HFFc6 (cell line): ENCODE measurements at regions not wholly inside any gene's neighbourhood (a gene's known extent, or its start where the extent isn't known, plus 50 kb on each side); places are given as distances from the start of the nearest gene placed in this dataset.

Source experiments
- DNase-seq: peaks from one replicate; pipeline ENCODE4 v3.0.0-alpha.2; 2018
- H3K27ac Mint-ChIP-seq: 2 replicates; pipeline ENCODE4 v1.8.0; 2020; ENCODE audit warnings: mild to moderate bottlenecking, mixed read lengths
- H3K27me3 Mint-ChIP-seq: 2 replicates; pipeline ENCODE4 v1.8.0; 2021; ENCODE audit warnings: mild to moderate bottlenecking, moderate library complexity, mixed read lengths; ENCODE audit not compliant: insufficient read depth
- H3K36me3 Mint-ChIP-seq: 2 replicates; pipeline ENCODE4 v1.8.0; 2021; ENCODE audit warnings: low read depth, mixed read lengths
- H3K4me1 Mint-ChIP-seq: 2 replicates; pipeline ENCODE4 v1.8.0; 2020; ENCODE audit warnings: low read depth, mixed read lengths
- H3K4me3 Mint-ChIP-seq: 2 replicates; pipeline ENCODE4 v1.8.0; 2020; ENCODE audit warnings: mild to moderate bottlenecking, moderate library complexity, mixed read lengths
- H3K9me3 Mint-ChIP-seq: 2 replicates; pipeline ENCODE4 v1.8.0; 2020; ENCODE audit warnings: mild to moderate bottlenecking, mixed read lengths
- CTCF ChIP-seq: fragments of 200-600 bp; sonication (generic); IDR thresholded peaks from 2 replicates; pipeline ENCODE4 v1.5.0; 2021; ENCODE audit warnings: antibody characterized with exemption, mild to moderate bottlenecking

DNA sequence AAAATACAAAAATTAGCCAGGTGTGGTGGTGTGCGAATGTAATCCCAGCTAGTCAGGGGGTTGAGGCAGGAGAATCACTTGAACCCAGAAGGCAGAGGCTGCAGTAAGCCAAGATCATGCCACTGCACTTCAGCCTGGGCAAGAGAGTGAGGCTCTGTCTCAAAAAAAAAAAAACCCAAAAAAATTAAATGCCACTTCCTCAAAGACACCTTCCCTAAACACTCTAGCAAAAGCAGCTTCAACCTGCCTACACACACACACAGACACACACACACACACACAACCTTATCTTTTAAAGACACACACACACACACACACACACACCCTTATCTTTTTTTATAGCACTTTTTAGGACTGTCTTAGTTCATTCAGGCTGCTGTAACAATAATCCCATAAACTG, 201.7 kb upstream of the PSMD7 start:
- H3K27me3 Mint-ChIP-seq: no peaks in the 10 kb centered on the region
- no peak overlapping the region for H3K27ac Mint-ChIP-seq
- no peaks in the 10 kb centered on the region for H3K36me3 Mint-ChIP-seq

DNA sequence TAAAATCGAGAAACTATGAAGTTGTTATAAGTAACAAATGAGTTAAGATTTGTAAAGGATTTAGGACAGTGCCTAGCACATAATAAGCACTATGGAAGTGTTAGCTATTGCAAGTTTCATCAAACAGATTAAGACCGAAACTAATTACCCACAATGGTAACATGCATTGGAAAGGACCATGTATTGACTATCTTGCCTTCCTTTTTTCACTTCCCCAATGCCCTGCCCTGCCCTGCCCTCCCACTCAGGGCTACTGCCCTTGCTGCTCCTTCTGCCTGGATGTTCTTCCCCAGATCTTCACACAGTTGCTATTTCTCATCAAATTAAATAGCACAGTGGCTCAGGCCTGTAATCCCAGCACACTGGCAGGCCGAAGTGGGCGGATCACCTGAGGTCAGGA, 202.1 kb upstream of the PSMD7 start:
- Mint-ChIP-seq H3K4me1 (no peaks in the 10 kb centered on the region), H3K36me3 (no peaks in the 10 kb centered on the region), H3K27me3 (no peaks in the 10 kb centered on the region), H3K9me3 (peaks cover 17% of the 10 kb centered on the region), H3K4me3 (no peak overlapping the region), H3K27ac (no peak overlapping the region)
- no peak for TF ChIP-seq CTCF
- DNase-seq: no peak

More for the DNA sequence above, 201.7 kb upstream of the PSMD7 start:
- no peak overlapping the region for H3K4me3 Mint-ChIP-seq
- peaks cover 17% of the 10 kb centered on the region for H3K9me3 Mint-ChIP-seq
- no peak for TF ChIP-seq CTCF
- no peak for DNase-seq
- no peaks in the 10 kb centered on the region for H3K4me1 Mint-ChIP-seq

DNA sequence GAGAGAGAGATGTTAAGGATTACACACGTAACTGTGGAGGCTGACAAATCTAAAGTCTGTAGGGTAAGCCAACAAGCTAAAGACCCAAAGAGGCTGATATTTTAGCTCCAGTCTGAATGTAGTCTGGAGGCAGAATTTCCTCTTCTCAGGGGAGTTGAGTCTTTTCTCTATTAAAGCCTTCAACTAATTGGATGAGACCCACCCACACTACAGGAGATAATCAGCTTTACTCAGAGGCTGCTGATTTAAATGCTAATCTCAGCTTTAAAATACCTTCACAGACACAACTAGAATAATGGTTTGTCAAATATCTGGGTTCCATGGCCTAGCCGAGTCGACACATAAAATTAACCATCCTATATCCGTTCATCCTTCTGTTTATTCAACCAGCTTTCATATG, 204.3 kb upstream of the PSMD7 start:
- H3K27me3 Mint-ChIP-seq: no peaks in the 10 kb centered on the region
- no peaks in the 10 kb centered on the region for H3K4me1 Mint-ChIP-seq
- H3K4me3 Mint-ChIP-seq: no peak overlapping the region
- peaks cover 22% of the 10 kb centered on the region for H3K9me3 Mint-ChIP-seq
- H3K36me3 Mint-ChIP-seq: no peaks in the 10 kb centered on the region
- DNase-seq: no peak
- no peak overlapping the region for H3K27ac Mint-ChIP-seq
- no peak for TF ChIP-seq CTCF

DNA sequence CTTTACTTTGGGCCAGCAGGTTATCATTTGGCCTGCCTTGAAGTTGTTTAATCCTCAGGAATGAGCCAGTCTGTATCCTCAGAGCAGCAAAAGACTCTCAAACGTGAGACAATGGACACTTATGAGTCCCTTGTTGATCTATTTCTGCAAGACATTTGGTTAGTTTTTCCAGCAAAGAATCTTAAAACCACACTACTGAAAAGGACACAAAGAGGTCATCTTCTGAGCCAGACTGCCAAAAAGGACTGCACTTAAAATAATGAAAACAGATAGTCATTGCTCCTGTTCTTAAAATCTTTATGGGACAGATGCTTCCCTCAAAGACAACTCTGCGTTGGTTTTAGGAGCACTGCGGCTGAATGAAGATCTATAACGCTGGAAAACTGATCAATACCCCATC, 205.7 kb upstream of the PSMD7 start:
- no peak overlapping the region for H3K4me3 Mint-ChIP-seq
- H3K4me1 Mint-ChIP-seq: no peaks in the 10 kb centered on the region
- H3K36me3 Mint-ChIP-seq: no peaks in the 10 kb centered on the region
- TF ChIP-seq CTCF: no peak
- peaks cover 32% of the 10 kb centered on the region for H3K9me3 Mint-ChIP-seq
- H3K27me3 Mint-ChIP-seq: no peaks in the 10 kb centered on the region
- H3K27ac Mint-ChIP-seq: no peak overlapping the region
- DNase-seq: no peak

DNA sequence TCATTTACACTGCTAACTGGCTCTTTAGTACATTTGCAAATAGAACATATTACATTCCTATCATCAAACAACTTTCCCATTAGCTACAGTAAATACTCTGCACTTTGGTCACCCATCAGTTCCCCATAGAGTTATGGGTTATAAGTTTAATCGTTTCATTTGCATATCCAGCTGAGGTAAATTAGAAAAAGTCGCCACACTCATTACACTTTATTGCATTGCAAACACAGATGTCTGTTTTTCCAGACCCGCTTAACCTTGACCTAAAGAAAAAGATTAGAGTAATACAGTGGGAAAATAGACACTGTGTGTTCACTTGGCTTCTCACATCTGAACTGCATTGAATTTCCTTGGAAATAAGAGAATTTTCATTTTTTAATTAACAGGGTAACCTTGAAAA, 213.1 kb upstream of the PSMD7 start:
- Mint-ChIP-seq H3K4me1 (no peaks in the 10 kb centered on the region), H3K36me3 (peaks cover 6% of the 10 kb centered on the region; the same call in 1 of the 2 replicates), H3K27me3 (no peaks in the 10 kb centered on the region), H3K4me3 (no peak overlapping the region), H3K9me3 (peaks cover 24% of the 10 kb centered on the region), H3K27ac (no peak overlapping the region)
- TF ChIP-seq CTCF: no peak
- no peak for DNase-seq

GRCh38 chr16:74080311-74080710, 216.3 kb upstream of the PSMD7 start:
- Mint-ChIP-seq H3K36me3 (peaks cover 6% of the 10 kb centered on the region; the same call in 1 of the 2 replicates), H3K9me3 (peaks cover 17% of the 10 kb centered on the region), H3K4me1 (no peaks in the 10 kb centered on the region), H3K4me3 (no peak overlapping the region), H3K27ac (no peak overlapping the region), H3K27me3 (no peaks in the 10 kb centered on the region)
- DNase-seq: no peak
- TF ChIP-seq CTCF: no peak
